Stomach smooth muscle (tissue), 2 donors: ENCODE measurements at regions not wholly inside any gene's neighbourhood (a gene's known extent, or its start where the extent isn't known, plus 50 kb on each side); places are given as distances from the start of the nearest gene placed in this dataset.

Experiments used
- H3K27ac ChIP-seq: one replicate; pipeline ENCODE4 v1.7.0; 2013; ENCODE audit warnings: mild to moderate bottlenecking, low read length, inconsistent platforms
- H3K27me3 ChIP-seq, 2 donors: one replicate each; pipeline ENCODE4 v1.7.0; 2013; ENCODE audit warnings: low read length in 2 of 2; ENCODE audit not compliant: insufficient read depth in 2 of 2, control insufficient read depth in 1 of 2
- H3K36me3 ChIP-seq, 2 donors: one replicate each; pipeline ENCODE4 v1.7.0; 2013; ENCODE audit warnings: low read length in 2 of 2; ENCODE audit not compliant: control insufficient read depth in 2 of 2, insufficient read depth in 2 of 2
- H3K4me1 ChIP-seq: one replicate; pipeline ENCODE4 v1.7.0; 2013; ENCODE audit warnings: low read length; ENCODE audit not compliant: control insufficient read depth, insufficient read depth
- H3K4me3 ChIP-seq, 2 donors: one replicate each; pipeline ENCODE4 v1.7.0; 2013; ENCODE audit warnings: low read length in 2 of 2
- H3K9ac ChIP-seq, 2 donors: one replicate each; pipeline ENCODE4 v1.7.0; 2013; ENCODE audit warnings: low read length in 2 of 2, mild to moderate bottlenecking in 1 of 2
- H3K9me3 ChIP-seq, 2 donors: one replicate each; pipeline ENCODE4 v1.7.0; 2013; ENCODE audit warnings: low read length in 2 of 2; ENCODE audit not compliant: control insufficient read depth in 2 of 2
- donor health status: healthy.
- donor health status: Pancreatic carcinoma.

- no peaks in the 10 kb centered on the region for H3K4me1 ChIP-seq
- no peaks in the 10 kb centered on the region for H3K9me3 ChIP-seq
- H3K4me3 ChIP-seq, result no peak overlapping the region
- no peak overlapping the region for H3K27ac ChIP-seq
- no peak overlapping the region for H3K9ac ChIP-seq
- H3K27me3 ChIP-seq, result no peaks in the 10 kb centered on the region
- no peaks in the 10 kb centered on the region for H3K36me3 ChIP-seq
These were observed 197.3 kb downstream of the TEX36 start for GRCh38 chr10:125485665-125486064.

GRCh38 chr10:125484035-125484732 lies 198.8 kb downstream of the TEX36 start:
- Histone ChIP-seq H3K27me3 (no peaks in the 10 kb centered on the region), H3K9me3 (no peaks in the 10 kb centered on the region), H3K4me3 (no peak overlapping the region), H3K4me1 (no peaks in the 10 kb centered on the region), H3K27ac (no peak overlapping the region), H3K9ac (no peak overlapping the region), H3K36me3 (no peaks in the 10 kb centered on the region)

- Histone ChIP-seq H3K4me1 (no peaks in the 10 kb centered on the region), H3K27me3 (no peaks in the 10 kb centered on the region), H3K36me3 (no peaks in the 10 kb centered on the region), H3K9me3 (no peaks in the 10 kb centered on the region), H3K4me3 (no peak overlapping the region), H3K9ac (no peak overlapping the region), H3K27ac (no peak overlapping the region)
These were observed 200.3 kb downstream of the TEX36 start for GRCh38 chr10:125482637-125483036.

- Histone ChIP-seq H3K4me1 (no peaks in the 10 kb centered on the region), H3K27ac (no peak overlapping the region), H3K27me3 (no peaks in the 10 kb centered on the region), H3K4me3 (no peak overlapping the region), H3K9me3 (no peaks in the 10 kb centered on the region), H3K36me3 (no peaks in the 10 kb centered on the region), H3K9ac (no peak overlapping the region)
These were observed 200.9 kb downstream of the TEX36 start for GRCh38 chr10:125482108-125482507.

GRCh38 chr10:125479059-125479458 lies 203.9 kb downstream of the TEX36 start:
- no peaks in the 10 kb centered on the region for H3K4me1 ChIP-seq
- no peaks in the 10 kb centered on the region for H3K9me3 ChIP-seq
- H3K27me3 ChIP-seq, result no peaks in the 10 kb centered on the region

GRCh38 chr10:125475815-125476214 lies 207.1 kb downstream of the TEX36 start:
- Histone ChIP-seq H3K4me3 (no peak overlapping the region), H3K9me3 (no peaks in the 10 kb centered on the region), H3K4me1 (no peaks in the 10 kb centered on the region), H3K27me3 (no peaks in the 10 kb centered on the region), H3K27ac (no peak overlapping the region), H3K9ac (no peak overlapping the region), H3K36me3 (no peaks in the 10 kb centered on the region)

More at GRCh38 chr10:125479059-125479458, 203.9 kb downstream of the TEX36 start:
- Histone ChIP-seq H3K27ac (no peak overlapping the region), H3K36me3 (no peaks in the 10 kb centered on the region), H3K9ac (no peak overlapping the region), H3K4me3 (no peak overlapping the region)

- no peaks in the 10 kb centered on the region for H3K36me3 ChIP-seq
- H3K4me3 ChIP-seq, result no peak overlapping the region
- H3K9me3 ChIP-seq, result no peaks in the 10 kb centered on the region
- no peak overlapping the region for H3K27ac ChIP-seq
- no peaks in the 10 kb centered on the region for H3K27me3 ChIP-seq
- no peak overlapping the region for H3K9ac ChIP-seq
- H3K4me1 ChIP-seq, result no peaks in the 10 kb centered on the region
These were observed 209.7 kb downstream of the TEX36 start for GRCh38 chr10:125473143-125473793.

- no peaks in the 10 kb centered on the region for H3K36me3 ChIP-seq
- no peak overlapping the region for H3K9ac ChIP-seq
- no peak overlapping the region for H3K27ac ChIP-seq
- no peak overlapping the region for H3K4me3 ChIP-seq
- H3K4me1 ChIP-seq, result no peaks in the 10 kb centered on the region
- no peaks in the 10 kb centered on the region for H3K27me3 ChIP-seq
- H3K9me3 ChIP-seq, result no peaks in the 10 kb centered on the region
These were observed 210.9 kb downstream of the TEX36 start for GRCh38 chr10:125472010-125472607.

- Histone ChIP-seq H3K4me3 (no peak overlapping the region), H3K4me1 (no peaks in the 10 kb centered on the region), H3K36me3 (no peaks in the 10 kb centered on the region)
These were observed 214.7 kb downstream of the TEX36 start for GRCh38 chr10:125468278-125468677.

GRCh38 chr10:125466685-125467084 lies 216.3 kb downstream of the TEX36 start:
- H3K9ac ChIP-seq, result no peak overlapping the region
- no peak overlapping the region for H3K4me3 ChIP-seq
- H3K36me3 ChIP-seq, result no peaks in the 10 kb centered on the region
- H3K4me1 ChIP-seq, result no peaks in the 10 kb centered on the region
- H3K9me3 ChIP-seq, result no peaks in the 10 kb centered on the region
- no peak overlapping the region for H3K27ac ChIP-seq
- H3K27me3 ChIP-seq, result no peaks in the 10 kb centered on the region

More at GRCh38 chr10:125468278-125468677, 214.7 kb downstream of the TEX36 start:
- Histone ChIP-seq H3K27me3 (no peaks in the 10 kb centered on the region), H3K9ac (no peak overlapping the region), H3K9me3 (no peaks in the 10 kb centered on the region), H3K27ac (no peak overlapping the region)

GRCh38 chr10:125462845-125463244 lies 220.1 kb downstream of the TEX36 start:
- Histone ChIP-seq H3K36me3 (no peaks in the 10 kb centered on the region), H3K9ac (no peak overlapping the region), H3K4me3 (no peak overlapping the region), H3K9me3 (no peaks in the 10 kb centered on the region), H3K27ac (no peak overlapping the region), H3K4me1 (no peaks in the 10 kb centered on the region), H3K27me3 (no peaks in the 10 kb centered on the region)
